ENCODE measurements at regions not wholly inside any gene's neighbourhood (a gene's known extent, or its start where the extent isn't known, plus 50 kb on each side); places are given as distances from the start of the nearest gene placed in this dataset.

- H3K4me2 ChIP-seq (ENCODE audit: control insufficient read depth, insufficient read depth): no peak overlapping the region
- POLR2A ChIA-PET: no interaction called here
- TF ChIP-seq E4F1 (IDR thresholded peaks at IDR 0.05; ENCODE audit: borderline replicate concordance, partially characterized antibody): no peak
- no peak for TF ChIP-seq BACH1 (IDR thresholded peaks at IDR 0.05; ENCODE audit: borderline replicate concordance)
- TF ChIP-seq BRCA1 (IDR thresholded peaks at IDR 0.05; ENCODE audit: low read depth, low read length): no peak
- TF ChIP-seq NR2F1 (conservative IDR thresholded peaks at IDR 0.05): no peak
- TF ChIP-seq SMC3 (IDR thresholded peaks at IDR 0.05; ENCODE audit: borderline replicate concordance, low read length): no peak
- TF ChIP-seq, protein P1, sequence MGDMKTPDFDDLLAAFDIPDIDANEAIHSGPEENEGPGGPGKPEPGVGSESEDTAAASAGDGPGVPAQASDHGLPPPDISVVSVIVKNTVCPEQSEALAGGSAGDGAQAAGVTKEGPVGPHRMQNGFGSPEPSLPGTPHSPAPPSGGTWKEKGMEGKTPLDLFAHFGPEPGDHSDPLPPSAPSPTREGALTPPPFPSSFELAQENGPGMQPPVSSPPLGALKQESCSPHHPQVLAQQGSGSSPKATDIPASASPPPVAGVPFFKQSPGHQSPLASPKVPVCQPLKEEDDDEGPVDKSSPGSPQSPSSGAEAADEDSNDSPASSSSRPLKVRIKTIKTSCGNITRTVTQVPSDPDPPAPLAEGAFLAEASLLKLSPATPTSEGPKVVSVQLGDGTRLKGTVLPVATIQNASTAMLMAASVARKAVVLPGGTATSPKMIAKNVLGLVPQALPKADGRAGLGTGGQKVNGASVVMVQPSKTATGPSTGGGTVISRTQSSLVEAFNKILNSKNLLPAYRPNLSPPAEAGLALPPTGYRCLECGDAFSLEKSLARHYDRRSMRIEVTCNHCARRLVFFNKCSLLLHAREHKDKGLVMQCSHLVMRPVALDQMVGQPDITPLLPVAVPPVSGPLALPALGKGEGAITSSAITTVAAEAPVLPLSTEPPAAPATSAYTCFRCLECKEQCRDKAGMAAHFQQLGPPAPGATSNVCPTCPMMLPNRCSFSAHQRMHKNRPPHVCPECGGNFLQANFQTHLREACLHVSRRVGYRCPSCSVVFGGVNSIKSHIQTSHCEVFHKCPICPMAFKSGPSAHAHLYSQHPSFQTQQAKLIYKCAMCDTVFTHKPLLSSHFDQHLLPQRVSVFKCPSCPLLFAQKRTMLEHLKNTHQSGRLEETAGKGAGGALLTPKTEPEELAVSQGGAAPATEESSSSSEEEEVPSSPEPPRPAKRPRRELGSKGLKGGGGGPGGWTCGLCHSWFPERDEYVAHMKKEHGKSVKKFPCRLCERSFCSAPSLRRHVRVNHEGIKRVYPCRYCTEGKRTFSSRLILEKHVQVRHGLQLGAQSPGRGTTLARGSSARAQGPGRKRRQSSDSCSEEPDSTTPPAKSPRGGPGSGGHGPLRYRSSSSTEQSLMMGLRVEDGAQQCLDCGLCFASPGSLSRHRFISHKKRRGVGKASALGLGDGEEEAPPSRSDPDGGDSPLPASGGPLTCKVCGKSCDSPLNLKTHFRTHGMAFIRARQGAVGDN (IDR thresholded peaks at IDR 0.05): no peak
- no peak for TF ChIP-seq ZBTB40 (IDR thresholded peaks at IDR 0.05; ENCODE audit: borderline replicate concordance)
- no peak for TF ChIP-seq HCFC1 (IDR thresholded peaks at IDR 0.05; ENCODE audit: low read length)
- no peak for TF ChIP-seq SP1 (IDR thresholded peaks at IDR 0.05; ENCODE audit: low read depth, low read length)
- TF ChIP-seq CHD1 (IDR thresholded peaks at IDR 0.05; ENCODE audit: low read depth, low read length): no peak
- RAD21 ChIA-PET (ENCODE audit: unreplicated experiment): no interaction called here
- H3K36me3 ChIP-seq (ENCODE audit: control insufficient read depth in 2 of 2, insufficient read depth in 2 of 2, low read length in 1 of 2): no peaks in the 10 kb centered on the region
- H3K9ac ChIP-seq (ENCODE audit: control insufficient read depth, insufficient read depth, low read length): no peak overlapping the region
- peaks cover 0 to 3% of the 10 kb centered on the region in 2 experiments; a peak in 1 of 4 replicates for H3K27me3 ChIP-seq (replicated peaks in 1 of 2; ENCODE audit: control insufficient read depth in 2 of 2, insufficient read depth in 2 of 2, low read length in 1 of 2)
- ATAC-seq: no peak
- SMC1A ChIA-PET (ENCODE audit: uncharacterized antibody, unreplicated experiment): interaction anchor here (1.5 kb wide), 1 partner anchor 26 kb away, joined by 3 read pairs; no protein-coding TSS in a partner anchor
- CTCF ChIA-PET: no interaction called here
- no peak overlapping the region for H2AFZ ChIP-seq (ENCODE audit: control insufficient read depth, low read depth, low read length)
- no peak overlapping the region for H3K27ac ChIP-seq (ENCODE audit: control insufficient read depth, insufficient read depth)
- intact Hi-C loops (cut with micrococcal nuclease; ENCODE audit: unreplicated experiment): no loop called here
- 31% methylated on average over 6 of the region's 6 CpGs for WGBS (ENCODE audit: insufficient coverage, insufficient replicate concordance, low lambda C conversion rate, missing lambda C conversion rate)
- H3K79me2 ChIP-seq (ENCODE audit: control insufficient read depth, insufficient read depth, low read length): no peaks in the 10 kb centered on the region
- no peak for FAIRE-seq
- H3K4me3 ChIP-seq: no peak overlapping the region
- no TSS peak for BruUV-seq (replicated peaks)
- no peaks in the 10 kb centered on the region; the same call in 1 of the 2 replicates for H4K20me1 ChIP-seq (ENCODE audit: control insufficient read depth, insufficient read depth)
- in situ Hi-C loops (cut with MboI): no loop called here
- no peaks in the 10 kb centered on the region for H3K4me1 ChIP-seq (ENCODE audit: control insufficient read depth, insufficient read depth, low read length)
- no peak for DNase-seq (ENCODE audit: low read depth, low spot score)
- H3K9me3 ChIP-seq (replicated peaks; ENCODE audit: control insufficient read depth, insufficient read depth, low read length): no peaks in the 10 kb centered on the region
Observed at GRCh38 chr10:29859521-29860130, 199.8 kb downstream of the JCAD start.
